Left ventricle myocardium inferior (tissue), 1 donor: ENCODE measurements at regions not wholly inside any gene's neighbourhood (a gene's known extent, or its start where the extent isn't known, plus 50 kb on each side); places are given as distances from the start of the nearest gene placed in this dataset.

Experiments used
- DNase-seq: peaks from one replicate; pipeline ENCODE4 v3.0.0-alpha.2; 2020
- H3K27ac ChIP-seq: fragments of 200-600 bp; replicated peaks from 2 replicates; pipeline ENCODE4 v1.8.0; 2021
- H3K27me3 ChIP-seq: fragments of 200-600 bp; 2 replicates; pipeline ENCODE4 v1.8.0; 2021; ENCODE audit warnings: low read depth
- H3K36me3 ChIP-seq: fragments of 200-600 bp; 2 replicates; pipeline ENCODE4 v1.8.0; 2021
- H3K4me1 ChIP-seq: fragments of 200-600 bp; 2 replicates; pipeline ENCODE4 v1.8.0; 2021
- H3K4me3 ChIP-seq: fragments of 200-600 bp; 2 replicates; pipeline ENCODE4 v1.8.0; 2021; ENCODE audit warnings: mild to moderate bottlenecking, moderate library complexity
- H3K9me3 ChIP-seq: fragments of 200-600 bp; replicated peaks from 2 replicates; pipeline ENCODE4 v1.8.0; 2021
- intact Hi-C: fragments of 100-400 bp; cut with micrococcal nuclease; formaldehyde crosslinking; loops from one replicate; pipeline ENCODE4 v1.11.0; 2022
- TF ChIP-seq, protein P1 (sequence below): fragments of 200-600 bp; IDR thresholded peaks from 2 replicates; pipeline ENCODE4 v1.8.0; 2021; ENCODE audit warnings: antibody characterized with exemption, mild to moderate bottlenecking, borderline replicate concordance
- donor health status: DM: no; HTN: yes; CAD: no; lungs with severe emphysema.

- TF ChIP-seq, protein P1, sequence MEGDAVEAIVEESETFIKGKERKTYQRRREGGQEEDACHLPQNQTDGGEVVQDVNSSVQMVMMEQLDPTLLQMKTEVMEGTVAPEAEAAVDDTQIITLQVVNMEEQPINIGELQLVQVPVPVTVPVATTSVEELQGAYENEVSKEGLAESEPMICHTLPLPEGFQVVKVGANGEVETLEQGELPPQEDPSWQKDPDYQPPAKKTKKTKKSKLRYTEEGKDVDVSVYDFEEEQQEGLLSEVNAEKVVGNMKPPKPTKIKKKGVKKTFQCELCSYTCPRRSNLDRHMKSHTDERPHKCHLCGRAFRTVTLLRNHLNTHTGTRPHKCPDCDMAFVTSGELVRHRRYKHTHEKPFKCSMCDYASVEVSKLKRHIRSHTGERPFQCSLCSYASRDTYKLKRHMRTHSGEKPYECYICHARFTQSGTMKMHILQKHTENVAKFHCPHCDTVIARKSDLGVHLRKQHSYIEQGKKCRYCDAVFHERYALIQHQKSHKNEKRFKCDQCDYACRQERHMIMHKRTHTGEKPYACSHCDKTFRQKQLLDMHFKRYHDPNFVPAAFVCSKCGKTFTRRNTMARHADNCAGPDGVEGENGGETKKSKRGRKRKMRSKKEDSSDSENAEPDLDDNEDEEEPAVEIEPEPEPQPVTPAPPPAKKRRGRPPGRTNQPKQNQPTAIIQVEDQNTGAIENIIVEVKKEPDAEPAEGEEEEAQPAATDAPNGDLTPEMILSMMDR, result no peak
- Histone ChIP-seq H3K4me3 (no peak overlapping the region), H3K9me3 (no peaks in the 10 kb centered on the region), H3K4me1 (no peaks in the 10 kb centered on the region), H3K27me3 (no peaks in the 10 kb centered on the region), H3K27ac (no peak overlapping the region), H3K36me3 (no peaks in the 10 kb centered on the region)
- intact Hi-C loops, result no loop called here
- no peak for DNase-seq
These were observed 428.5 kb downstream of the TMEM135 start for GRCh38 chr11:87466223-87466622.

GRCh38 chr11:87465716-87466115 lies 428.0 kb downstream of the TMEM135 start:
- no peaks in the 10 kb centered on the region for H3K27me3 ChIP-seq
- TF ChIP-seq, protein P1, result no peak
- intact Hi-C loops, result no loop called here
- H3K9me3 ChIP-seq, result no peaks in the 10 kb centered on the region
- no peaks in the 10 kb centered on the region for H3K4me1 ChIP-seq
- H3K36me3 ChIP-seq, result no peaks in the 10 kb centered on the region
- no peak overlapping the region for H3K4me3 ChIP-seq
- H3K27ac ChIP-seq, result no peak overlapping the region
- DNase-seq, result no peak

GRCh38 chr11:87463486-87464102 lies 425.9 kb downstream of the TMEM135 start:
- Histone ChIP-seq H3K4me1 (no peaks in the 10 kb centered on the region), H3K4me3 (no peak overlapping the region), H3K36me3 (no peaks in the 10 kb centered on the region), H3K27ac (no peak overlapping the region), H3K27me3 (no peaks in the 10 kb centered on the region), H3K9me3 (no peaks in the 10 kb centered on the region)
- TF ChIP-seq, protein P1, result no peak
- DNase-seq, result no peak
- intact Hi-C loops, result no loop called here

- Histone ChIP-seq H3K4me3 (no peak overlapping the region), H3K36me3 (no peaks in the 10 kb centered on the region), H3K27ac (no peak overlapping the region), H3K27me3 (no peaks in the 10 kb centered on the region), H3K9me3 (no peaks in the 10 kb centered on the region), H3K4me1 (no peaks in the 10 kb centered on the region)
- TF ChIP-seq, protein P1, result no peak
- DNase-seq, result no peak
- intact Hi-C loops, result no loop called here
These were observed 424.4 kb downstream of the TMEM135 start for GRCh38 chr11:87462171-87462570.

GRCh38 chr11:87460842-87461637 lies 423.3 kb downstream of the TMEM135 start:
- no peak for DNase-seq
- H3K9me3 ChIP-seq, result no peaks in the 10 kb centered on the region
- intact Hi-C loops, result no loop called here
- no peak overlapping the region for H3K27ac ChIP-seq
- H3K4me1 ChIP-seq, result no peaks in the 10 kb centered on the region
- no peak overlapping the region for H3K4me3 ChIP-seq
- H3K36me3 ChIP-seq, result no peaks in the 10 kb centered on the region
- no peaks in the 10 kb centered on the region for H3K27me3 ChIP-seq
- TF ChIP-seq, protein P1, result no peak
